ENCODE measurements at regions not wholly inside any gene's neighbourhood (a gene's known extent, or its start where the extent isn't known, plus 50 kb on each side); places are given as distances from the start of the nearest gene placed in this dataset.

GRCh38 chr6:1110164-1110563 is 201.7 kb upstream of the FOXQ1 start:
- TF ChIP-seq CTCF (IDR thresholded peaks at IDR 0.05; ENCODE audit: poor library complexity) (no peak), EZH2 (IDR thresholded peaks at IDR 0.05; ENCODE audit: borderline replicate concordance) (no peak), EZH2phosphoT487 (IDR thresholded peaks at IDR 0.05; ENCODE audit: low read depth, severe bottlenecking, unreplicated experiment) (no peak)

Measured in hepatocyte (in vitro differentiated cells).